ENCODE measurements at regions not wholly inside any gene's neighbourhood (a gene's known extent, or its start where the extent isn't known, plus 50 kb on each side); places are given as distances from the start of the nearest gene placed in this dataset.

DNA sequence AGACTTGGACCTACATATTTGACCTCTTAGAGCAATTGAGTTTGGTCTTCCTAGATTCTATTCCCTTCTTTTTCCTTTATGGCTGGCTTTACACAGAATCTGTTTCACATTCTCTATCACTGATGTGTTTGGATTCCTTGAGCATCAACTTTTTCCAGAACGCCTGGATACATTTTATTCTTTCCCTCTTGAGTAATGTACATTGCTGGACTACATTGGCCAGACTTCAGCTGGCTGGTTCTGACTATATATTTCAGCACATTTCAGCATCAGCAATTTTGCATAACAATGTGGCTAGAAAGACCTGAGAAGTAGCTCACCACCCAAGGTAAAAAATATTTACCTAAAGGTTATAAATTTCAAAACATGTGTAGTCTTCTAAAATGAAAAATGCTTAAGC lies 2198.2 kb upstream of the RAG2 start:
- Histone ChIP-seq H4K20me1 (ENCODE audit: insufficient read depth) (no peaks in the 10 kb centered on the region), H3K36me3 (ENCODE audit: insufficient read depth, low read length) (no peaks in the 10 kb centered on the region), H3K27ac (ENCODE audit: low read length) (no peak overlapping the region), H3K79me2 (replicated peaks; ENCODE audit: insufficient read depth, low read length) (no peaks in the 10 kb centered on the region), H2AFZ (ENCODE audit: low read depth, low read length) (no peak overlapping the region), H3K9me3 (ENCODE audit: low read length) (no peaks in the 10 kb centered on the region), H3K9ac (ENCODE audit: low read length) (no peak overlapping the region), H3F3A (ENCODE audit: insufficient read depth, low read length, poor library complexity, severe bottlenecking) (no peaks in the 10 kb centered on the region), H3K4me3 (ENCODE audit: low read length) (no peak overlapping the region), H3K27me3 (ENCODE audit: insufficient read depth, low read depth, low read length) (no peaks in the 10 kb centered on the region), H3K9me2 (ENCODE audit: insufficient read depth, low read length) (no peaks in the 10 kb centered on the region), H3K4me2 (ENCODE audit: low read length) (no peak overlapping the region)
- no peak for TF ChIP-seq POLR2AphosphoS5 (IDR thresholded peaks at IDR 0.05)
- TF ChIP-seq MXI1 (conservative IDR thresholded peaks at IDR 0.05; ENCODE audit: poor library complexity, severe bottlenecking), result no peak
- no peak for TF ChIP-seq EP300 (conservative IDR thresholded peaks at IDR 0.05; ENCODE audit: poor library complexity, severe bottlenecking)
- TF ChIP-seq EZH2 (IDR thresholded peaks at IDR 0.05; ENCODE audit: borderline replicate concordance, insufficient read depth, low read length, poor library complexity, severe bottlenecking), result no peak
- TF ChIP-seq, protein P1, sequence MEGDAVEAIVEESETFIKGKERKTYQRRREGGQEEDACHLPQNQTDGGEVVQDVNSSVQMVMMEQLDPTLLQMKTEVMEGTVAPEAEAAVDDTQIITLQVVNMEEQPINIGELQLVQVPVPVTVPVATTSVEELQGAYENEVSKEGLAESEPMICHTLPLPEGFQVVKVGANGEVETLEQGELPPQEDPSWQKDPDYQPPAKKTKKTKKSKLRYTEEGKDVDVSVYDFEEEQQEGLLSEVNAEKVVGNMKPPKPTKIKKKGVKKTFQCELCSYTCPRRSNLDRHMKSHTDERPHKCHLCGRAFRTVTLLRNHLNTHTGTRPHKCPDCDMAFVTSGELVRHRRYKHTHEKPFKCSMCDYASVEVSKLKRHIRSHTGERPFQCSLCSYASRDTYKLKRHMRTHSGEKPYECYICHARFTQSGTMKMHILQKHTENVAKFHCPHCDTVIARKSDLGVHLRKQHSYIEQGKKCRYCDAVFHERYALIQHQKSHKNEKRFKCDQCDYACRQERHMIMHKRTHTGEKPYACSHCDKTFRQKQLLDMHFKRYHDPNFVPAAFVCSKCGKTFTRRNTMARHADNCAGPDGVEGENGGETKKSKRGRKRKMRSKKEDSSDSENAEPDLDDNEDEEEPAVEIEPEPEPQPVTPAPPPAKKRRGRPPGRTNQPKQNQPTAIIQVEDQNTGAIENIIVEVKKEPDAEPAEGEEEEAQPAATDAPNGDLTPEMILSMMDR (IDR thresholded peaks at IDR 0.05; ENCODE audit: poor library complexity, severe bottlenecking), result no peak
- TF ChIP-seq RAD21 (conservative IDR thresholded peaks at IDR 0.05), result no peak
- TF ChIP-seq, protein P2, sequence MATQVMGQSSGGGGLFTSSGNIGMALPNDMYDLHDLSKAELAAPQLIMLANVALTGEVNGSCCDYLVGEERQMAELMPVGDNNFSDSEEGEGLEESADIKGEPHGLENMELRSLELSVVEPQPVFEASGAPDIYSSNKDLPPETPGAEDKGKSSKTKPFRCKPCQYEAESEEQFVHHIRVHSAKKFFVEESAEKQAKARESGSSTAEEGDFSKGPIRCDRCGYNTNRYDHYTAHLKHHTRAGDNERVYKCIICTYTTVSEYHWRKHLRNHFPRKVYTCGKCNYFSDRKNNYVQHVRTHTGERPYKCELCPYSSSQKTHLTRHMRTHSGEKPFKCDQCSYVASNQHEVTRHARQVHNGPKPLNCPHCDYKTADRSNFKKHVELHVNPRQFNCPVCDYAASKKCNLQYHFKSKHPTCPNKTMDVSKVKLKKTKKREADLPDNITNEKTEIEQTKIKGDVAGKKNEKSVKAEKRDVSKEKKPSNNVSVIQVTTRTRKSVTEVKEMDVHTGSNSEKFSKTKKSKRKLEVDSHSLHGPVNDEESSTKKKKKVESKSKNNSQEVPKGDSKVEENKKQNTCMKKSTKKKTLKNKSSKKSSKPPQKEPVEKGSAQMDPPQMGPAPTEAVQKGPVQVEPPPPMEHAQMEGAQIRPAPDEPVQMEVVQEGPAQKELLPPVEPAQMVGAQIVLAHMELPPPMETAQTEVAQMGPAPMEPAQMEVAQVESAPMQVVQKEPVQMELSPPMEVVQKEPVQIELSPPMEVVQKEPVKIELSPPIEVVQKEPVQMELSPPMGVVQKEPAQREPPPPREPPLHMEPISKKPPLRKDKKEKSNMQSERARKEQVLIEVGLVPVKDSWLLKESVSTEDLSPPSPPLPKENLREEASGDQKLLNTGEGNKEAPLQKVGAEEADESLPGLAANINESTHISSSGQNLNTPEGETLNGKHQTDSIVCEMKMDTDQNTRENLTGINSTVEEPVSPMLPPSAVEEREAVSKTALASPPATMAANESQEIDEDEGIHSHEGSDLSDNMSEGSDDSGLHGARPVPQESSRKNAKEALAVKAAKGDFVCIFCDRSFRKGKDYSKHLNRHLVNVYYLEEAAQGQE (IDR thresholded peaks at IDR 0.05; ENCODE audit: borderline replicate concordance), result no peak
- no peak for TF ChIP-seq SMC3 (conservative IDR thresholded peaks at IDR 0.05; ENCODE audit: poor library complexity)
- TF ChIP-seq TAF1 (IDR thresholded peaks at IDR 0.05; ENCODE audit: low read depth), result no peak

DNA sequence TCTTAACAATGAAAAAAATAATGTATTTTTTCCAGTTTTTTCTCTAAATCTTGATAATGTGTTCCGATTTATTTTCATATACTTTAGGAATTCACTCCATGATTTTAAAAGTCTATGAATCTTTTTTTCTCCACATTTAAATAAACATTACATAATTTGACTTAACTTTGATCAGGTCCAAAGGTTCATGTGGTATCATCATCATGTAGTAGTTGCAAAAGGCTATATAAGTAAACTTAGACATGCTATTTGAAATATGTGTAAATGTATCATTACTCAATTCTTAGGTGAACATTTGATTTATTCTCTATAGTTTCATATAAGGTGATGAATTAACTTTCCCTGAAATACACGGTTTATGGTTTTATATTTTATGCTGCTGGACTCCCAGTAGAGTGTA lies 2197.0 kb upstream of the RAG2 start:
- Histone ChIP-seq H3K9me3 (ENCODE audit: low read length) (no peaks in the 10 kb centered on the region), H3K79me2 (replicated peaks; ENCODE audit: insufficient read depth, low read length) (no peaks in the 10 kb centered on the region), H3K9ac (ENCODE audit: low read length) (no peak overlapping the region), H3K4me3 (ENCODE audit: low read length) (no peak overlapping the region), H2AFZ (ENCODE audit: low read depth, low read length) (no peak overlapping the region), H3K27me3 (ENCODE audit: insufficient read depth, low read depth, low read length) (no peaks in the 10 kb centered on the region), H4K20me1 (ENCODE audit: insufficient read depth) (no peaks in the 10 kb centered on the region), H3K27ac (ENCODE audit: low read length) (no peak overlapping the region), H3F3A (ENCODE audit: insufficient read depth, low read length, poor library complexity, severe bottlenecking) (no peaks in the 10 kb centered on the region), H3K36me3 (ENCODE audit: insufficient read depth, low read length) (no peaks in the 10 kb centered on the region), H3K4me2 (ENCODE audit: low read length) (no peak overlapping the region), H3K9me2 (ENCODE audit: insufficient read depth, low read length) (no peaks in the 10 kb centered on the region)
- no peak for TF ChIP-seq SMC3 (conservative IDR thresholded peaks at IDR 0.05; ENCODE audit: poor library complexity)
- no peak for TF ChIP-seq MXI1 (conservative IDR thresholded peaks at IDR 0.05; ENCODE audit: poor library complexity, severe bottlenecking)
- no peak for TF ChIP-seq EZH2 (IDR thresholded peaks at IDR 0.05; ENCODE audit: borderline replicate concordance, insufficient read depth, low read length, poor library complexity, severe bottlenecking)
- no peak for TF ChIP-seq RAD21 (conservative IDR thresholded peaks at IDR 0.05)
- TF ChIP-seq, protein P2 (IDR thresholded peaks at IDR 0.05; ENCODE audit: borderline replicate concordance), result no peak
- no peak for TF ChIP-seq POLR2AphosphoS5 (IDR thresholded peaks at IDR 0.05)
- no peak for TF ChIP-seq TAF1 (IDR thresholded peaks at IDR 0.05; ENCODE audit: low read depth)
- no peak for TF ChIP-seq EP300 (conservative IDR thresholded peaks at IDR 0.05; ENCODE audit: poor library complexity, severe bottlenecking)
- TF ChIP-seq, protein P1 (IDR thresholded peaks at IDR 0.05; ENCODE audit: poor library complexity, severe bottlenecking), result no peak
